Liver (tissue), 8 donors: ENCODE measurements at regions not wholly inside any gene's neighbourhood (a gene's known extent, or its start where the extent isn't known, plus 50 kb on each side); places are given as distances from the start of the nearest gene placed in this dataset.

Experiments
- DNase-seq: peaks from one replicate; pipeline ENCODE4 v3.0.0-alpha.2; 2017; ENCODE audit warnings: low spot score
- H3K27ac ChIP-seq, 2 donors: one replicate each; pipeline ENCODE4 v1.7.0; 2013; ENCODE audit warnings: inconsistent platforms in 2 of 2, low read length in 2 of 2, control low read depth in 1 of 2, low read depth in 1 of 2, mild to moderate bottlenecking in 1 of 2
- H3K27me3 ChIP-seq, 4 donors: one replicate each; pipeline versions ENCODE4 v1.6.1 to v1.7.0; 2013; ENCODE audit warnings: low read length in 3 of 4, inconsistent platforms in 1 of 4, mild to moderate bottlenecking in 1 of 4, moderate library complexity in 1 of 4; ENCODE audit not compliant: control insufficient read depth in 4 of 4, insufficient read depth in 4 of 4
- H3K36me3 ChIP-seq, 4 donors: one replicate each; pipeline versions ENCODE4 v1.6.1 to v1.7.0; 2013; ENCODE audit warnings: low read length in 3 of 4, mild to moderate bottlenecking in 3 of 4, low read depth in 1 of 4, moderate library complexity in 1 of 4; ENCODE audit not compliant: control insufficient read depth in 4 of 4, insufficient read depth in 3 of 4
- H3K4me1 ChIP-seq, 4 donors: one replicate each; pipeline versions ENCODE4 v1.6.1 to v1.7.0; 2013; ENCODE audit warnings: low read length in 3 of 4, mild to moderate bottlenecking in 3 of 4, moderate library complexity in 1 of 4; ENCODE audit not compliant: control insufficient read depth in 4 of 4, insufficient read depth in 4 of 4
- H3K4me3 ChIP-seq, 3 donors: one replicate each; pipeline versions ENCODE4 v1.6.1 to v1.7.0; 2013; ENCODE audit warnings: low read length in 3 of 3, control low read depth in 1 of 3, low read depth in 1 of 3, mild to moderate bottlenecking in 1 of 3
- H3K9ac ChIP-seq, 2 donors: one replicate each; pipeline ENCODE4 v1.7.0; 2013; ENCODE audit warnings: low read length in 2 of 2, mild to moderate bottlenecking in 2 of 2, moderate library complexity in 2 of 2, control low read depth in 1 of 2, low read depth in 1 of 2
- H3K9me3 ChIP-seq, 4 donors: one replicate each; pipeline versions ENCODE4 v1.6.1 to v1.7.0; 2013; ENCODE audit warnings: low read length in 3 of 4; ENCODE audit not compliant: control insufficient read depth in 4 of 4
- ATF3 ChIP-seq: IDR thresholded peaks from 2 replicates; pipeline ENCODE4 v1.6.1; 2016; ENCODE audit warnings: antibody characterized with exemption
- EGR1 ChIP-seq, 2 donors: IDR thresholded peaks; 2 replicates each; pipeline ENCODE4 v1.6.1; 2016 to 2018; ENCODE audit warnings: antibody characterized with exemption in 2 of 2, low read depth in 2 of 2
- FOXA2 ChIP-seq: IDR thresholded peaks from 2 replicates; pipeline ENCODE4 v1.6.1; 2016; ENCODE audit warnings: antibody characterized with exemption
- GABPA ChIP-seq, 2 donors: IDR thresholded peaks in 1 of 2; conservative IDR thresholded peaks in 1 of 2; 2 replicates each; pipeline ENCODE4 v1.6.1; 2016; ENCODE audit warnings: antibody characterized with exemption in 2 of 2, mild to moderate bottlenecking in 1 of 2, moderate library complexity in 1 of 2
- HNF4A ChIP-seq, 2 donors: conservative IDR thresholded peaks; 2 replicates each; pipeline ENCODE4 v1.6.1; 2016; ENCODE audit warnings: antibody characterized with exemption in 2 of 2, mild to moderate bottlenecking in 2 of 2
- HNF4G ChIP-seq: IDR thresholded peaks from 2 replicates; pipeline ENCODE4 v1.6.1; 2016; ENCODE audit warnings: antibody characterized with exemption
- JUND ChIP-seq, 2 donors: IDR thresholded peaks; 2 replicates each; pipeline ENCODE4 v1.6.1; 2016; ENCODE audit warnings: antibody characterized with exemption in 2 of 2
- NR2F2 ChIP-seq: IDR thresholded peaks from 2 replicates; pipeline ENCODE4 v1.6.1; 2016; ENCODE audit warnings: antibody characterized with exemption
- RAD21 ChIP-seq, 2 donors: IDR thresholded peaks; 2 replicates each; pipeline ENCODE4 v1.6.1; 2016; ENCODE audit warnings: antibody characterized with exemption in 2 of 2, mild to moderate bottlenecking in 2 of 2
- REST ChIP-seq: IDR thresholded peaks from 2 replicates; pipeline ENCODE4 v1.6.1; 2016; ENCODE audit warnings: antibody characterized with exemption, mild to moderate bottlenecking
- RXRA ChIP-seq, 2 donors: IDR thresholded peaks; 2 replicates each; pipeline ENCODE4 v1.6.1; 2017 to 2018; ENCODE audit warnings: antibody characterized with exemption in 2 of 2, mild to moderate bottlenecking in 1 of 2
- SP1 ChIP-seq: IDR thresholded peaks from 2 replicates; pipeline ENCODE4 v1.6.1; 2018; ENCODE audit warnings: antibody characterized with exemption, mild to moderate bottlenecking
- TAF1 ChIP-seq: conservative IDR thresholded peaks from 2 replicates; pipeline ENCODE4 v1.6.1; 2016; ENCODE audit warnings: antibody characterized with exemption, mild to moderate bottlenecking
- YY1 ChIP-seq: IDR thresholded peaks from 2 replicates; pipeline ENCODE4 v1.6.1; 2016; ENCODE audit warnings: antibody characterized with exemption, mild to moderate bottlenecking
- ZBTB33 ChIP-seq: IDR thresholded peaks from 2 replicates; pipeline ENCODE4 v1.6.1; 2016; ENCODE audit warnings: antibody characterized with exemption
- WGBS: extraction: QIAGEN DNeasy Blood & Tissue Kit; methylation state at CpG from one replicate; pipeline ENCODE4 v1.1.7; 2013; 5-methylcytosine and 5-hydroxymethylcytosine counted together
- TF ChIP-seq, protein P1 (sequence below): fragments of 150-350 bp; IDR thresholded peaks from 2 replicates; pipeline ENCODE4 v1.5.1; 2017; ENCODE audit warnings: improper control_type of control experiment, low read depth, low read length; ENCODE audit not compliant: missing input control
- TF ChIP-seq, protein P2 (sequence below): IDR thresholded peaks from 2 replicates; pipeline ENCODE4 v1.6.1; 2016; ENCODE audit warnings: antibody characterized with exemption
- donor health status: healthy.
- donor health status: healthy.
- donor health status: healthy.
- donor health status: healthy.
- donor health status: healthy.

DNA sequence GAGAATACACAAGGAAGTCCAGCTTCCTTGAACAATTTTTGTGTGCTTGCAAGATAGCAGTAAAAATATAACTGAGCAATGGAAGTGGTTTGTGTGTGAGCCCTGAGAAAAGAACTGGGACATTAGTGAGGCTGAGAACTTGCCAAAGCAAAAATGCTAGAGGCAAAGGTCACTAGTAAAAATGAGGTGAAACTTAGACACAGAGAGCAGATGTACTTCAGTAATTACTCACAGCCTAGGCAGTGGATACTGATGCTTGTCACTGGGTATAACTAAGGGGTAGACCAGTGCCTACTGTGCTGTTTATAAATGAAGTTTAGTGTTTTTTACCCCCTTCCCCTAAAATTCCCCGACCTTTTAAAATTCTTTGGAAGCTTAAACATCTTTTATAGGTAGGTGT, 450.1 kb downstream of the LPIN1 start (continued):
- TF ChIP-seq REST (no peak), RAD21 (IDR thresholded peaks at IDR 0.05) (no peak), EGR1 (IDR thresholded peaks at IDR 0.05; ENCODE audit: low read depth in 2 of 2) (no peak), TAF1 (no peak)

DNA sequence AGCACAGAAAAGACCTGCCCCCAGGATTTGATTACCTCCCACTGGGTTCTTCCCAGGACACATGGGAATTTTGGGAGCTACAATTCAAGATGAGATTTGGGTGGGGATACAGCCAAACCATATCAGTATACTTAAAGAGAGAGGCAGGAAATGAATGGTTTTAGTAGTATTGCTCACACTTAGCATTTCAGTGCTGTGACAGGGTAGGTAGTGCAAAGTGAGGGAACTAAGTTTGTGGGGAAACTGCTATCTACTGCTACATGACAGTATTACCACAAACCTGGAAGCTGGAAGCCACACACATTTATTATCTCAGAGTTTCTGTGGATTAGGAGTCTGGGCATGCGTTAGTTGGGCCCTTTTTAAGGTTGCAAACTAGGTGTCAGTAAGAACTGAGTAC, 450.7 kb downstream of the LPIN1 start:
- DNase-seq, result no peak
- H3K9me3 ChIP-seq, result peaks cover 0 to 2% (median 0%) of the 10 kb centered on the region in 4 donors
- no peak overlapping the region for H3K9ac ChIP-seq
- no peaks in the 10 kb centered on the region for H3K27me3 ChIP-seq
- no peaks in the 10 kb centered on the region for H3K36me3 ChIP-seq
- WGBS, result 87% methylated on average over 1 of the region's 1 CpG
- H3K4me3 ChIP-seq, result no peak overlapping the region
- TF ChIP-seq JUND (IDR thresholded peaks at IDR 0.05), result no peak
- TF ChIP-seq HNF4A (conservative IDR thresholded peaks at IDR 0.05), result no peak
- TF ChIP-seq ZBTB33, result no peak
- no peak for TF ChIP-seq RAD21 (IDR thresholded peaks at IDR 0.05)
- TF ChIP-seq ATF3, result no peak
- no peak for TF ChIP-seq NR2F2
- no peak for TF ChIP-seq FOXA2
- TF ChIP-seq GABPA (IDR thresholded peaks at IDR 0.05 in 1 of 2, conservative IDR thresholded peaks at IDR 0.05 in 1 of 2), result no peak
- TF ChIP-seq RXRA (IDR thresholded peaks at IDR 0.05), result no peak
- TF ChIP-seq, protein P1, sequence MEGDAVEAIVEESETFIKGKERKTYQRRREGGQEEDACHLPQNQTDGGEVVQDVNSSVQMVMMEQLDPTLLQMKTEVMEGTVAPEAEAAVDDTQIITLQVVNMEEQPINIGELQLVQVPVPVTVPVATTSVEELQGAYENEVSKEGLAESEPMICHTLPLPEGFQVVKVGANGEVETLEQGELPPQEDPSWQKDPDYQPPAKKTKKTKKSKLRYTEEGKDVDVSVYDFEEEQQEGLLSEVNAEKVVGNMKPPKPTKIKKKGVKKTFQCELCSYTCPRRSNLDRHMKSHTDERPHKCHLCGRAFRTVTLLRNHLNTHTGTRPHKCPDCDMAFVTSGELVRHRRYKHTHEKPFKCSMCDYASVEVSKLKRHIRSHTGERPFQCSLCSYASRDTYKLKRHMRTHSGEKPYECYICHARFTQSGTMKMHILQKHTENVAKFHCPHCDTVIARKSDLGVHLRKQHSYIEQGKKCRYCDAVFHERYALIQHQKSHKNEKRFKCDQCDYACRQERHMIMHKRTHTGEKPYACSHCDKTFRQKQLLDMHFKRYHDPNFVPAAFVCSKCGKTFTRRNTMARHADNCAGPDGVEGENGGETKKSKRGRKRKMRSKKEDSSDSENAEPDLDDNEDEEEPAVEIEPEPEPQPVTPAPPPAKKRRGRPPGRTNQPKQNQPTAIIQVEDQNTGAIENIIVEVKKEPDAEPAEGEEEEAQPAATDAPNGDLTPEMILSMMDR, result no peak
- TF ChIP-seq HNF4G, result no peak
- no peak for TF ChIP-seq YY1
- TF ChIP-seq, protein P2, sequence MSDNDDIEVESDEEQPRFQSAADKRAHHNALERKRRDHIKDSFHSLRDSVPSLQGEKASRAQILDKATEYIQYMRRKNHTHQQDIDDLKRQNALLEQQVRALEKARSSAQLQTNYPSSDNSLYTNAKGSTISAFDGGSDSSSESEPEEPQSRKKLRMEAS, result no peak
- TF ChIP-seq EGR1 (IDR thresholded peaks at IDR 0.05; ENCODE audit: low read depth in 2 of 2), result no peak
- TF ChIP-seq SP1, result no peak
- H3K4me1 ChIP-seq, result no peaks in the 10 kb centered on the region
- no peak overlapping the region for H3K27ac ChIP-seq
